Right ventricle myocardium inferior (tissue), 1 donor: ENCODE measurements at regions not wholly inside any gene's neighbourhood (a gene's known extent, or its start where the extent isn't known, plus 50 kb on each side); places are given as distances from the start of the nearest gene placed in this dataset.

ENCODE experiments used
- ATAC-seq: fragments of 200-7000 bp; cut with Tn5 transposase; one replicate; pipeline ENCODE4 v1.9.1; 2020; ENCODE audit warnings: mild to moderate bottlenecking, moderate library complexity
- DNase-seq: peaks from one replicate; pipeline ENCODE4 v3.0.0; 2021; ENCODE audit errors: missing footprints
- intact Hi-C: fragments of 100-400 bp; cut with DNase I; formaldehyde crosslinking; loops from one replicate; pipeline ENCODE4 v1.11.0; 2022
- donor health status: DM: no; HTN: yes; CAD: no; lungs with severe emphysema.

GRCh38 chr4:20302336-20302735 lies 50.6 kb downstream of the SLIT2 start:
- intact Hi-C loops, result no loop called here
- ATAC-seq (no peak), DNase-seq (no peak)

DNA sequence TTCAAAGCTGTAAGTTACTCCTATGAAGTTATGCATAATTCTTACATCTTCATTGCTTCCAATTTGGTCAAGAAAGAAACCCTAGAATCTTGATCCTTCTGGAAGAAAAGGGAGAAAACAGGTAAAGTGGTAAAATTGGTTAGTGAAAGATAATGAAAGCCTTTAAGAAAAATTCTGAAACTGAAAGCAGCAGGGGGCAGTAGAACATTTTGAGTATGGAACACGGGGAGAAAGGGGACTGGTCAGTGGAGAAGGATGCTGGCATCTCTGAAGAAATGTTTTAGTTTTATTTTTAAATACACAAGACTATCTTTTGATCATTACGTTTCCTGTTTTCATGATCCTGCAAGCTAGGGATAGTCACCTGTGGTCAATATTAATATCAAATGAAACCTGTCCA lies 54.3 kb downstream of the SLIT2 start:
- intact Hi-C loops, result no loop called here
- no peak for DNase-seq
- ATAC-seq, result no peak

GRCh38 chr4:20311856-20312255 lies 60.2 kb downstream of the SLIT2 start:
- ATAC-seq (no peak), DNase-seq (no peak)
- intact Hi-C loops, result no loop called here

- intact Hi-C loops, result no loop called here
- peak; percentile 62 for ATAC-seq
- no peak for DNase-seq
Observed at GRCh38 chr4:20313237-20314030, 61.7 kb downstream of the SLIT2 start.

- ATAC-seq, result no peak
- intact Hi-C loops, result no loop called here
- no peak for DNase-seq
Observed at GRCh38 chr4:20317424-20317985, 65.8 kb downstream of the SLIT2 start.

GRCh38 chr4:20318001-20318908 lies 66.5 kb downstream of the SLIT2 start:
- DNase-seq, result no peak
- intact Hi-C loops, result no loop called here
- no peak for ATAC-seq

DNA sequence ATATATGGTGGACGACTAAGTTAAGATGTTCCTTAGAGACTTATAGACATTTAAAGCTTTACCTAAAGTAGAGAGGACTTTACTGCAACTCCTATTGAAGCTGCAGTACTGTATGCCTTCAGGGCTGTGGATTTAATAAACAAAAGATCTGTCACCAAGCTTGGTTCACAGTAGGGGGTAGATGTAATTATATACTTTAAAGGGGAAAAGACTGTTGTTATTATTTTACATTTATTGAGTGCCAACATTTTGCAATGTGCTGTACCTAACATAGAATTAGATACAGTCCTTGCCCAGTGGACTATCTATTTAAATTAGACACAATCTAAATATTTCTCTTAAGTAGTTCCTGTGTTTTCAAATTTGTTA lies 67.2 kb downstream of the SLIT2 start:
- no peak for ATAC-seq
- intact Hi-C loops, result no loop called here
- no peak for DNase-seq

GRCh38 chr4:20319825-20320612 lies 68.3 kb downstream of the SLIT2 start:
- intact Hi-C loops, result no loop called here
- DNase-seq, result no peak
- ATAC-seq, result no peak

- ATAC-seq (no peak), DNase-seq (no peak)
- intact Hi-C loops, result no loop called here
Observed at GRCh38 chr4:20323991-20324390, 72.3 kb downstream of the SLIT2 start.

- intact Hi-C loops, result no loop called here
- no peak for DNase-seq
Observed at GRCh38 chr4:20326460-20326859, 74.8 kb downstream of the SLIT2 start.

GRCh38 chr4:20326977-20327376 lies 75.3 kb downstream of the SLIT2 start:
- intact Hi-C loops, result no loop called here
- no peak for ATAC-seq
- no peak for DNase-seq

More at GRCh38 chr4:20326460-20326859, 74.8 kb downstream of the SLIT2 start:
- ATAC-seq, result no peak

- ATAC-seq (no peak), DNase-seq (no peak)
- intact Hi-C loops, result no loop called here
Observed at GRCh38 chr4:20327808-20328207, 76.1 kb downstream of the SLIT2 start.

DNA sequence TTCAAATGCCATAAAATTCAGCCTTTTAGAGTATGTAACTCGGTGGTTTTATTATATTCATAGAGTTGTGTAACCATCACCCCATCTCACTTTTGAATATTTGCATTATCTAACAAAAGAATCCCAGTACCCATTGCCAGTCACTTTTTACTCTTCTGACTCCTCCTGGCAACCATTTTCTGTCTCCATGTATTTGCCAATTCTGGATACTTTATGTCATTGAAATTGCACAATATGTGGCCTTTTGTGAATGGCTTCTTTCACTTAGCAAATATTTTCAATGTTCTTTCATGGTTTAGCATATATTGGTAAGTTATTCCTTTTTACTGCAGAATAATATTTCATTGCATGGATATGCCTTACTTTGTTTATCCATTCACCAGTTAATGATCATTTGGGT lies 79.9 kb downstream of the SLIT2 start:
- DNase-seq (no peak), ATAC-seq (no peak)
- intact Hi-C loops, result no loop called here

DNA sequence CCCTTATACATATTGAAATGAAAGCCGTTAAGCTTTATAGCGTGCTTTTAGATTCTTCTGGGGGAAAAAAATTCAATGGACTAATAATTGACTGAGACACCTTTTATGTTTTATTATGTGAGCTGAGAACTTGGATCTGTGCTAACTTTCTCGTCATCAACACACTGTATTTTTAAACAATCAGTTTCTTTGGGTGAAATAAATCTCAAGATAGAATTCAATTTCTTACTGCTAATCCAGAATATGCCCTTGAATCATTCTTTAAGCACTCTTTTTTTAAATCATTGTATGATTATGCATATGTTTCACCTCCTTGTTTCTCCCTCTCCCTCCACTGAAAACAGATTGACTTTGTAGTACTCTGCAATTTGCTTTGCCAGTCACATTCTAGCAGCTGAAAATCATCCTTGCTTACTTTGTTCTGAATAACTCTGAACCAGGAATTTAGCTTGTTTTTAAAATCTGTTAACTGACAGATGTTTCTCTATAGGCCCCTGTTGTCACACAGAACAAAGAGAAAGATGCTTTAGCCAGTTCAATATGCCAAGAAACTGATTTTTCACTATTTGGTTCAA lies 81.5 kb downstream of the SLIT2 start:
- intact Hi-C loops, result no loop called here

DNA sequence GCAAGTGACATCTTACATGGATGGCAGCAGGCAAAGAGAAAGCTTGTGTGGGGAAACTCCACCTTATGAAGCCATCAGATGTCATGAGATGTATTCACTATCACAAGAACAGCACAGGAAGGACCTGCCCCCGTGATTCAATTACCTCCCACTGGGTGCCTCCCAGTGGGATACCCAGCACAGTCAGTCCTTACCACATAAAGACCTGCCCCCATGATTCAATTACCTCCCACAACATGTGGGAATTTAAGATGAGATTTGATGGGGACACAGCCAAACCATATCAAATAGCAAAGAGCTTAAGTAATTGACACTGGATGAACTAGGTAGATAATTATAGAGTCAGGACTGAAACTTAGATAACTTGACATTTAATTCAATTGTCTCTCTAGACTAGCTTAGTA lies 85.6 kb downstream of the SLIT2 start:
- DNase-seq (no peak), ATAC-seq (no peak)
- intact Hi-C loops, result no loop called here

More for the DNA sequence above, 81.5 kb downstream of the SLIT2 start:
- DNase-seq, result no peak
- no peak for ATAC-seq

DNA sequence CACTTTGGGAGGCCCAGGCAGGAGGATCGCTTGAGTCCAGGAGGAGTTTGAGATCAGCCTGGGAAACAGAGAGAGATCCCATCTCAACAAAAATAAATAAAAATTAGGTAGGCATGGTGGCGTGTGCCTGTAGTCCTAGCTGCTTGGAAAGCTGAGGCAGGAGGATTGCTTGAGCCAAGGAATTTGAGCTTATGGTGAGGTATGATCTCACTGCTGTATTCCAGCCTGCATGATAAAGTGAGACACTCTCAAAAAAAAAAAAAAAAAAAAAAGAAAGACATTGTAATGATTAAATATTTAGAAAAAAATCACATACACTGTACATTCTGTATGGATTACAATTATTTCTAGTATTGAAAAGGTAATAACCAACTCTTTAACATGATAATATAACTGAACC lies 87.1 kb downstream of the SLIT2 start:
- intact Hi-C loops, result no loop called here
- ATAC-seq, result no peak
- no peak for DNase-seq

DNA sequence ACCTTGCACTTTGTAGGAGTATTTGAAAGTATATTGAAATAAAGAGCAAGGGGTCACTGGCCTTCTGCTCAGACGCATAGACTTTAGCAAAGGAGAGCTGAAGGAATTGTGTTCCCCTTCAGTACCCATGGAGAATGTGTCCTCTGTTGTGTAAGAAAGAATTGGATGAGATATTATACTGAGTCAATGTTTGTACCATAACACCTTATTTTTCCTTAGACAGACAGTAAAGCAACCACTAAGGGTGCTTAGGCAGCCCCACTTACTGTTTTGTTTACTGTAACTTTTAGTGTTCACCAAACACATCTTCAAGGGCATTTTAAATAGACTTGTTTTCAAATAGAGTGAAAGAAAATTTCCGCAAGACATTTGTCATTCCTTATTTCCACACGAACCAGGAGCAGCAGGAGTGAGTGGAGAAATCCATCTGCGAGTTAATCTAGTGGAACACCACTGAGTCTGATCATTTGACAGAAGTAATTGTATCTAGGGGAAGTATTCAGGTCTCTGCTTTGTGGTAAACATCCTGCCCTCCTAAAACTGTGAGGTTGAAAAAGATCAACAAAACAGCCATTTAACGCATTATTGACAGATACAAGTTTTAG lies 89.5 kb downstream of the SLIT2 start:
- no peak for ATAC-seq
- intact Hi-C loops, result no loop called here

DNA sequence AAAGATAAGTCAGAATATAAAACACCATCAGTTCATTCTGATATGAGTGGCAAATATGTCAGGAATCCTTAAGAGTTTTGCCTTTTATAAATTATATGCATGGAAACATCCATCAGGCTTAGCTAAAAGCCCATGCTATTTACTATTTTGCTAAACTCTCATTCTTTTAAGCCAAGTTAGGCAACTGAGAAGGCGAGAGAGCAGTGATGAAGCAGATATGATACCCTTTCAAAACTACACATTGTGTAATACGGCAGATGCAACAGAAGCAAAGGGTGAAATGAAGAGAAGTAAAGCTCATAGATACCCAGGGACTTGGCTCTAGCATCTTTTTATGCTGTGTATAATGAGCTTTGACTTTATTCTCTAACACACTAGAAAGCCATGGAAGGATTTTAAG lies 95.8 kb downstream of the SLIT2 start:
- DNase-seq, result no peak
- no peak for ATAC-seq
- intact Hi-C loops, result no loop called here

More for the DNA sequence above, 89.5 kb downstream of the SLIT2 start:
- no peak for DNase-seq
